ENCODE measurements at regions not wholly inside any gene's neighbourhood (a gene's known extent, or its start where the extent isn't known, plus 50 kb on each side); places are given as distances from the start of the nearest gene placed in this dataset.
A peak's percentile ranks its signal among the peaks of the same experiment; 100 is the strongest.

GRCh38 chr6:105593805-105594671, 191.2 kb upstream of the PREP start:
- Mint-ChIP-seq H3K4me1 (peaks cover 7% of the 10 kb centered on the region), H3K36me3 (no peaks in the 10 kb centered on the region), H3K9me3 (no peaks in the 10 kb centered on the region), H3K27ac (no peak overlapping the region), H3K4me3 (no peak overlapping the region), H3K27me3 (no peaks in the 10 kb centered on the region)

- no peaks in the 10 kb centered on the region for H3K27me3 Mint-ChIP-seq
- no peak overlapping the region for H3K4me3 Mint-ChIP-seq
- peaks cover 14% of the 10 kb centered on the region for H3K4me1 Mint-ChIP-seq
- no peaks in the 10 kb centered on the region for H3K9me3 Mint-ChIP-seq
- no peaks in the 10 kb centered on the region for H3K36me3 Mint-ChIP-seq
- no peak overlapping the region for H3K27ac Mint-ChIP-seq
These were observed 190.3 kb upstream of the PREP start for GRCh38 chr6:105593056-105593690.

- H3K4me3 Mint-ChIP-seq = no peak overlapping the region
- H3K27me3 Mint-ChIP-seq = no peaks in the 10 kb centered on the region
- H3K36me3 Mint-ChIP-seq = no peaks in the 10 kb centered on the region
- peaks cover 17% of the 10 kb centered on the region for H3K4me1 Mint-ChIP-seq
- H3K9me3 Mint-ChIP-seq = no peaks in the 10 kb centered on the region
- no peak overlapping the region for H3K27ac Mint-ChIP-seq
These were observed 189.4 kb upstream of the PREP start for GRCh38 chr6:105592329-105592728.

GRCh38 chr6:105591053-105591452, 188.2 kb upstream of the PREP start:
- H3K4me3 Mint-ChIP-seq = no peak overlapping the region
- peaks cover 19% of the 10 kb centered on the region for H3K4me1 Mint-ChIP-seq
- no peaks in the 10 kb centered on the region for H3K9me3 Mint-ChIP-seq
- H3K27ac Mint-ChIP-seq = no peak overlapping the region
- no peaks in the 10 kb centered on the region for H3K27me3 Mint-ChIP-seq
- no peaks in the 10 kb centered on the region for H3K36me3 Mint-ChIP-seq

- H3K27ac Mint-ChIP-seq = no peak overlapping the region
- no peaks in the 10 kb centered on the region for H3K27me3 Mint-ChIP-seq
- no peak overlapping the region for H3K4me3 Mint-ChIP-seq
- no peaks in the 10 kb centered on the region for H3K36me3 Mint-ChIP-seq
- H3K9me3 Mint-ChIP-seq = no peaks in the 10 kb centered on the region
- H3K4me1 Mint-ChIP-seq = peaks cover 19% of the 10 kb centered on the region
These were observed 185.3 kb upstream of the PREP start for GRCh38 chr6:105588123-105588710.

- Mint-ChIP-seq H3K27me3 (no peaks in the 10 kb centered on the region), H3K4me1 (peaks cover 19% of the 10 kb centered on the region), H3K4me3 (no peak overlapping the region), H3K36me3 (no peaks in the 10 kb centered on the region), H3K27ac (peak overlapping the region; percentile 36), H3K9me3 (no peaks in the 10 kb centered on the region)
These were observed 184.7 kb upstream of the PREP start for GRCh38 chr6:105587349-105588122.

GRCh38 chr6:105578179-105578707, 175.4 kb upstream of the PREP start:
- no peak overlapping the region for H3K4me3 Mint-ChIP-seq

GRCh38 chr6:105573556-105573955, 170.7 kb upstream of the PREP start:
- no peaks in the 10 kb centered on the region for H3K36me3 Mint-ChIP-seq
- H3K4me1 Mint-ChIP-seq = no peaks in the 10 kb centered on the region
- no peaks in the 10 kb centered on the region for H3K9me3 Mint-ChIP-seq
- H3K4me3 Mint-ChIP-seq = no peak overlapping the region
- H3K27me3 Mint-ChIP-seq = peaks cover 9% of the 10 kb centered on the region
- no peak overlapping the region for H3K27ac Mint-ChIP-seq

More at GRCh38 chr6:105578179-105578707, 175.4 kb upstream of the PREP start:
- H3K4me1 Mint-ChIP-seq = no peaks in the 10 kb centered on the region
- H3K9me3 Mint-ChIP-seq = no peaks in the 10 kb centered on the region
- H3K27me3 Mint-ChIP-seq = peaks cover 14% of the 10 kb centered on the region
- H3K27ac Mint-ChIP-seq = no peak overlapping the region
- no peaks in the 10 kb centered on the region for H3K36me3 Mint-ChIP-seq

- H3K36me3 Mint-ChIP-seq = no peaks in the 10 kb centered on the region
- no peak overlapping the region for H3K4me3 Mint-ChIP-seq
- H3K27me3 Mint-ChIP-seq = peaks cover 9% of the 10 kb centered on the region
- no peaks in the 10 kb centered on the region for H3K9me3 Mint-ChIP-seq
- no peak overlapping the region for H3K27ac Mint-ChIP-seq
- no peaks in the 10 kb centered on the region for H3K4me1 Mint-ChIP-seq
These were observed 170.3 kb upstream of the PREP start for GRCh38 chr6:105573138-105573537.

- no peak overlapping the region for H3K4me3 Mint-ChIP-seq
- H3K4me1 Mint-ChIP-seq = no peaks in the 10 kb centered on the region
- no peak overlapping the region for H3K27ac Mint-ChIP-seq
- H3K27me3 Mint-ChIP-seq = peaks cover 4% of the 10 kb centered on the region
- no peaks in the 10 kb centered on the region for H3K36me3 Mint-ChIP-seq
- no peaks in the 10 kb centered on the region for H3K9me3 Mint-ChIP-seq
These were observed 167.5 kb upstream of the PREP start for GRCh38 chr6:105570416-105570815.

- no peaks in the 10 kb centered on the region for H3K9me3 Mint-ChIP-seq
- no peak overlapping the region for H3K27ac Mint-ChIP-seq
- H3K36me3 Mint-ChIP-seq = no peaks in the 10 kb centered on the region
- no peaks in the 10 kb centered on the region for H3K4me1 Mint-ChIP-seq
- H3K4me3 Mint-ChIP-seq = no peak overlapping the region
- H3K27me3 Mint-ChIP-seq = peaks cover 5% of the 10 kb centered on the region
These were observed 166.8 kb upstream of the PREP start for GRCh38 chr6:105569706-105570105.

- Mint-ChIP-seq H3K27me3 (peaks cover 3% of the 10 kb centered on the region), H3K9me3 (no peaks in the 10 kb centered on the region), H3K4me1 (no peaks in the 10 kb centered on the region), H3K27ac (no peak overlapping the region), H3K4me3 (no peak overlapping the region), H3K36me3 (no peaks in the 10 kb centered on the region)
These were observed 165.9 kb upstream of the PREP start for GRCh38 chr6:105568751-105569150.

- Mint-ChIP-seq H3K4me3 (no peak overlapping the region), H3K4me1 (no peaks in the 10 kb centered on the region), H3K36me3 (no peaks in the 10 kb centered on the region), H3K9me3 (no peaks in the 10 kb centered on the region), H3K27ac (no peak overlapping the region), H3K27me3 (peaks cover 3% of the 10 kb centered on the region)
These were observed 165.3 kb upstream of the PREP start for GRCh38 chr6:105568142-105568541.

- no peak overlapping the region for H3K27ac Mint-ChIP-seq
- H3K9me3 Mint-ChIP-seq = no peaks in the 10 kb centered on the region
- peaks cover 4% of the 10 kb centered on the region for H3K27me3 Mint-ChIP-seq
- H3K4me1 Mint-ChIP-seq = no peaks in the 10 kb centered on the region
- H3K36me3 Mint-ChIP-seq = no peaks in the 10 kb centered on the region
- H3K4me3 Mint-ChIP-seq = no peak overlapping the region
These were observed 164.3 kb upstream of the PREP start for GRCh38 chr6:105567140-105567539.

GRCh38 chr6:105566503-105566902, 163.6 kb upstream of the PREP start:
- no peaks in the 10 kb centered on the region for H3K4me1 Mint-ChIP-seq
- H3K9me3 Mint-ChIP-seq = no peaks in the 10 kb centered on the region
- H3K27me3 Mint-ChIP-seq = peaks cover 4% of the 10 kb centered on the region
- no peak overlapping the region for H3K27ac Mint-ChIP-seq
- no peaks in the 10 kb centered on the region for H3K36me3 Mint-ChIP-seq
- no peak overlapping the region for H3K4me3 Mint-ChIP-seq

Measured in activated naive CD4-positive, alpha-beta T cell treated with anti-CD3 and anti-CD28 coated beads, Interleukin-2, amount 50 U/mL, for 24 hours (primary cell).